ENCODE measurements at regions not wholly inside any gene's neighbourhood (a gene's known extent, or its start where the extent isn't known, plus 50 kb on each side); places are given as distances from the start of the nearest gene placed in this dataset.

DNA sequence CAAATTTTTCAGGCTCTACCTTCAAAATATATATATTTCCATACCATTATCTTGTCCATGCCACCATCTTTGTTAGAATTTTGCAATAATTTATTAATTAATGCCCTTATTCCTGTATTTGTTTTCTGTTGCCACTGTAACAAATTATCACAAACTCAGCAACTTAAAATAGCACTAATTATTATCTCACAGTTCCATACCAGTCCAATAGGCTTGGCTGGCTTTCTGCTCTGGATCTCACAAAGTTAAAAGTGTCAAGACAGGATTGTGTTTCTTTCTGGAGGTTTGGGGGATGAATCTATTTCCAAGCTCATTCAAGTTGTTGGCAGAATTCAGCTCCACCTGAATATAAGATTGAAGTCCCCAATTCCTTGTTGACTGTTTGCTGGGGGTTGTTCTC, 58.6 kb upstream of the SLC38A4 start:
- Histone ChIP-seq H2AFZ (ENCODE audit: low read length) (no peak overlapping the region), H3K4me2 (ENCODE audit: insufficient read depth, insufficient read length, low read length) (no peak overlapping the region), H3K79me2 (ENCODE audit: insufficient read depth, low read length) (no peaks in the 10 kb centered on the region), H2BK5ac (ENCODE audit: insufficient read length, low read length) (no peak overlapping the region), H3T11ph (ENCODE audit: low read length) (no peak overlapping the region), H3K4ac (ENCODE audit: low read depth, low read length) (no peak overlapping the region), H3K18ac (ENCODE audit: insufficient read length, low read depth, low read length) (no peak overlapping the region), H2BK12ac (ENCODE audit: insufficient read length, low read depth, low read length) (no peak overlapping the region), H2BK120ac (ENCODE audit: low read depth, low read length, poor library complexity, severe bottlenecking) (no peak overlapping the region), H3K27me3 (ENCODE audit: insufficient read depth, low read length) (no peaks in the 10 kb centered on the region), H4K5ac (ENCODE audit: insufficient read length, low read depth, low read length) (no peak overlapping the region), H3K14ac (ENCODE audit: insufficient read depth, low read length) (no peak overlapping the region), H2BK15ac (ENCODE audit: low read depth, low read length) (no peak overlapping the region), H3K79me1 (ENCODE audit: insufficient read depth, low read depth, low read length, poor library complexity, severe bottlenecking) (no peaks in the 10 kb centered on the region), H3K27ac (ENCODE audit: insufficient read length, low read depth, low read length) (no peak overlapping the region), H4K8ac (replicated peaks; ENCODE audit: insufficient read length, low read depth, low read length) (no peak overlapping the region), H3K9ac (ENCODE audit: extremely low read depth, insufficient read length, low read length) (no peak overlapping the region), H3K23ac (ENCODE audit: insufficient read length, low read depth, low read length) (no peak overlapping the region), H4K20me1 (ENCODE audit: control insufficient read depth, insufficient read depth, insufficient read length) (no peaks in the 10 kb centered on the region), H3K56ac (ENCODE audit: insufficient read length, low read depth, low read length) (no peak overlapping the region), H3K4me1 (ENCODE audit: insufficient read depth, low read length) (no peaks in the 10 kb centered on the region), H2AK5ac (ENCODE audit: insufficient read length, low read length) (no peak overlapping the region), H2BK20ac (ENCODE audit: low read depth, low read length, poor library complexity, severe bottlenecking) (no peak overlapping the region), H3K9me3 (ENCODE audit: control insufficient read depth, low read depth, low read length) (no peaks in the 10 kb centered on the region), H4K91ac (ENCODE audit: insufficient read length, low read depth, low read length) (no peak overlapping the region), H3K23me2 (ENCODE audit: insufficient read length, low read depth, low read length, poor library complexity, severe bottlenecking) (no peaks in the 10 kb centered on the region)
- Mint-ChIP-seq H3K27ac (no peak overlapping the region), H3K9me3 (peaks cover 0 to 3% of the 10 kb centered on the region in 2 experiments; a peak in 4 of 5 replicates), H3K4me1 (no peaks in the 10 kb centered on the region), H3K27me3 (ENCODE audit: low read depth) (no peaks in the 10 kb centered on the region), H3K4me3 (no peak overlapping the region), H3K36me3 (ENCODE audit: insufficient read depth in 1 of 3, low read depth in 3 of 3) (peaks cover 0 to 3% (median 0%) of the 10 kb centered on the region in 3 experiments; a peak in 2 of 7 replicates)
- no peak for TF ChIP-seq CTCF (conservative IDR thresholded peaks at IDR 0.05)
- no peak for DNase-seq

All from H9 (cell line).